Skeletal muscle satellite cell (primary cell): ENCODE measurements at regions not wholly inside any gene's neighbourhood (a gene's known extent, or its start where the extent isn't known, plus 50 kb on each side); places are given as distances from the start of the nearest gene placed in this dataset.

Source experiments
- H3K27me3 ChIP-seq: 2 replicates; pipeline ENCODE4 v1.7.0; 2013; ENCODE audit warnings: low read length; ENCODE audit not compliant: control insufficient read depth, insufficient read depth
- H3K36me3 ChIP-seq: 2 replicates; pipeline ENCODE4 v1.7.0; 2013; ENCODE audit warnings: mild to moderate bottlenecking, control low read depth, low read length; ENCODE audit not compliant: insufficient read depth
- H3K4me1 ChIP-seq: 2 replicates; pipeline ENCODE4 v1.7.0; 2013; ENCODE audit warnings: low read length; ENCODE audit not compliant: control insufficient read depth, insufficient read depth
- H3K4me2 ChIP-seq: 2 replicates; pipeline ENCODE4 v1.7.0; 2013; ENCODE audit warnings: mild to moderate bottlenecking, low read length
- H3K4me3 ChIP-seq: 2 replicates; pipeline ENCODE4 v1.7.0; 2013; ENCODE audit warnings: low read length
- H3K9ac ChIP-seq: 2 replicates; pipeline ENCODE4 v1.7.0; 2013; ENCODE audit warnings: mild to moderate bottlenecking, low read depth, low read length, moderate library complexity
- H3K9me3 ChIP-seq: replicated peaks from 2 replicates; pipeline ENCODE4 v1.7.0; 2013; ENCODE audit warnings: mild to moderate bottlenecking, control low read depth, low read length

DNA sequence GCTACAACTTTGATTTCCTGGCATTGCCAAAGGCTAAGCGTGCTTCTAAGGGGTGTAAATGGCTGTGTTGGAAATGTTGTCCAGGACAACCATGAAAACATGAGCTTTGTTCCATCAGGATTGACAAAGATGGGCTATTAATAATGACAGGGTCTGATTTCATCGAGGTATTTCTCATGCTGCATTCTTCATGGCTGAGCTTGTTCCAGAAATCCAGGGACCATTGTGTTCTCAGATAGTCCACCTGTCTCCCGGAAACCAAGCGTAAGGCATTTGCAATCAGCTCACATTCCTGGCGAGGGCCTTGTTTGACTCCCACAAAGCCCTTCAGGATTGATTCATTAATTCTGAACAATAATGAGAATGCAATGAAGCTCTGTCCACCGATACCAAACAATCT lies 111.3 kb downstream of the CD47 start:
- no peak overlapping the region for H3K9ac ChIP-seq
- H3K36me3 ChIP-seq = no peaks in the 10 kb centered on the region
- no peaks in the 10 kb centered on the region for H3K9me3 ChIP-seq
- H3K4me1 ChIP-seq = no peaks in the 10 kb centered on the region
- H3K4me3 ChIP-seq = no peak overlapping the region
- peaks cover 13% of the 10 kb centered on the region for H3K27me3 ChIP-seq
- H3K4me2 ChIP-seq = no peak overlapping the region

- Histone ChIP-seq H3K9me3 (no peaks in the 10 kb centered on the region), H3K4me3 (no peak overlapping the region), H3K4me1 (no peaks in the 10 kb centered on the region), H3K9ac (no peak overlapping the region), H3K4me2 (no peak overlapping the region), H3K36me3 (no peaks in the 10 kb centered on the region), H3K27me3 (peaks cover 13% of the 10 kb centered on the region)
Observed at GRCh38 chr3:107978131-107979055, 112.4 kb downstream of the CD47 start.

DNA sequence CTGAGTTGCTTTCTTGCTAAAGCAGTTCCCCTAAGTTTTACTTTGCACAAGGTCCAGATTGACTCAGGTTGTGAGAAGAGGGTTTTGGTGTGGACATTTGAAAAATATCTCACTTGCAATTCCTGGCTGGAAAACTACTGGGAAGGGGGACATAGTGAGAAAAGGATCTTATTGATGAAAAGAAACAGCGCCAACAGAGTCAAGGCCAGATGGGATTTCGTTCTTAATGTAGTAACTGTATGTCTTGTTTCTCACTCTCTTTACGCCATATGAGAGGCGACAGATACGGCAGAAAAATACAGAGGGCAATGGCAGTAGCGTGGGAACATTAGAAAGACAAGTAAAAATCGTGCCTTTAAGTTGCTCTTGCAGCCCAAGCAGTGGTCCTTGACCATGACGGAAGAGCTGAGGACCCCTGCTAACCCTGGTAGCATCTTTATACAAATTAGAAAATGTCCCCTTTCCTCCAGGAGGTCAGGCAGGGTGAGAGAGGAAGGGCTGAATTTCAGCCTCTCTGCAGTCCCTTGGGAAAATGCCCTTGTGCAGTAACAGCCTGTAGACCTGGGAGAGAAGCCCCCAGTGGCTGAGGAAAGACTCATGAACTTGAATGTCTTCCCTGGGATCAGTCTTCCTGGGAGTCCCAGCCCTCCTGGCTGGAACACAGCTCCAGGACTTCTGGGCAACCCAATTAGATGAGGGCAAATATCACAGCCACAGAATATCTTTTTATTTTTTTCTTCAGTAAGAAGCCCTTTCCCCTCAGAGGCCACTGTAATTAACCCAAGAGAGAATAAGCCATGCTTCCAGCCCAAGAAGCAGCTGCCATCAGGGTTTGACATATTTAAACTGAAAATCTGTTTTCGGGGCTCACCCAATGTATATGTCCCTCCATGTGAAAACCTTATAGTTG lies 113.4 kb downstream of the CD47 start:
- Histone ChIP-seq H3K4me3 (no peak overlapping the region), H3K27me3 (peaks cover 13% of the 10 kb centered on the region), H3K9ac (no peak overlapping the region), H3K36me3 (no peaks in the 10 kb centered on the region), H3K9me3 (no peaks in the 10 kb centered on the region), H3K4me1 (no peaks in the 10 kb centered on the region), H3K4me2 (no peak overlapping the region)

- H3K27me3 ChIP-seq = peaks cover 13% of the 10 kb centered on the region
- H3K36me3 ChIP-seq = no peaks in the 10 kb centered on the region
- no peaks in the 10 kb centered on the region for H3K9me3 ChIP-seq
- no peak overlapping the region for H3K4me2 ChIP-seq
- H3K4me3 ChIP-seq = no peak overlapping the region
- no peak overlapping the region for H3K9ac ChIP-seq
- H3K4me1 ChIP-seq = no peaks in the 10 kb centered on the region
Observed at GRCh38 chr3:107976202-107976800, 114.5 kb downstream of the CD47 start.

DNA sequence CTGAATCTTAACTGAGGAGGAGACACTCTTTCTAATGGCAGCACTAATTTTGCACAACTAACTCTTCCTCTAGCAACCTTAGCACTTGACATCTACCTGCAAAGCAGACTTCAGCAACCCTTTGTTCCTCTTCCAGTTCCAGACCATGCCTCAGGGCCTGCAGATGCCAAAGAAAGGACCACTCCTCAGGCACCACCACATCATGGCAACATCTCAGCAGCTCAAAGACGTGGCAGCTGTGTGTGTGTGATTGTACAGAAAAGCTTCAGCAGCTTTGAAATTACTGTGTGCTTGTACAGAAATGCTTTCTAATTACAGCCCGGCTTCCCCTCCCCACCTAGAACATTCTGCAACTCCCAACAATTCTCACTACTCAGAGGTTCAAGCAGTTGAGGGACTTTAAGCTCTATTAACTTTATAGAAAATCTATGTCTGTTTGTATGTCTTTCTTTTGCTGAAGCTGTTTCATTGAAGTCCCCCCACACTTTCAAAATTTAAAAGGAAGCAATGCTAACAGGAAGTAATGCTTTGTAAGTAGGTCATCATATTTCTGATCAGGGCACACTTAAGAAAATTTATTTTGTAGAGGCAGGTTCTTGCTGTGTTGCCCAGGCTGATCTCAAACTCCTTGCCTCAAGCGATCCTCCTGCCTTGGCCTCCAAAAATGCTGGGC lies 115.2 kb downstream of the CD47 start:
- Histone ChIP-seq H3K4me3 (no peak overlapping the region), H3K4me1 (no peaks in the 10 kb centered on the region), H3K9ac (no peak overlapping the region), H3K27me3 (peaks cover 13% of the 10 kb centered on the region), H3K36me3 (no peaks in the 10 kb centered on the region), H3K4me2 (no peak overlapping the region), H3K9me3 (no peaks in the 10 kb centered on the region)

DNA sequence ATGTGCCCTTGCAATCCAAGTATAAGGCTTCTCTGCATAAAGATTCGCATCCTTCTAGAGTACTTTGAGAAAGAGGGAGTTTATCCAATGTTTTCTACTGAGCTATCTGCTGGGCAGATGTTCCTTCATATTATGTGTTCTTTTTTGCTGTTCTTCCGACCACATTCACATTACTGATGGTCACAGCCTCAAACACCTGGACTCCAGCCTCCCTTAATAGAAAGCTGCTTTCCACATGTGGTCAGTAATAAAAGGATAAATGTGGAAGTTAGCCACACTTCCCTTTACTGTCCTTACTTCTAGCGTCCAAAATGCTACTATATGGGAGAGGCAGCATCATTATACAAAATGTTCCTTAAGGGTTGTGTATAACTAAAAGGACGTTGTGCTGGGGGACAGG lies 116.9 kb downstream of the CD47 start:
- H3K4me1 ChIP-seq = peaks cover 11% of the 10 kb centered on the region
- no peak overlapping the region for H3K4me3 ChIP-seq
- H3K9me3 ChIP-seq = no peaks in the 10 kb centered on the region
- H3K27me3 ChIP-seq = peaks cover 13% of the 10 kb centered on the region
- no peak overlapping the region for H3K9ac ChIP-seq
- H3K36me3 ChIP-seq = no peaks in the 10 kb centered on the region
- H3K4me2 ChIP-seq = no peak overlapping the region

DNA sequence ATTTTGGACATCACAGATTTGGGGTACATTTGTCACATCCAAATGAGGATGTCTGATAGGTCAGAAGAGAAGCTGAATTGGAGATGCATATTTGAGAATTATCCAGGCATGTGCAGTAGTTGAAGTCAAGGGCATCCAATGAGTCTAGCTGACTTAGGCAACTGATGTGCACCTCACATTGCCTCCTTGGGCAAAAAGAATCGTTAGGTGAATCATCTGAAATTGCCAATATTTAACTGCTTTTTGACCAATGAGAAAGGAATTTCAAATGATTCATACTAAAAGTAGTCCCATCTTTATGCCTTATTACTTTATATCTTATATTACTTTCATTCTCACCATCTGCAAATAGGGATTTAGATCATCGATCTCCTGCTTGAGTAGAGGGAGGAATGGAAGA lies 117.7 kb downstream of the CD47 start:
- Histone ChIP-seq H3K4me2 (no peak overlapping the region), H3K4me3 (no peak overlapping the region), H3K27me3 (peaks cover 8% of the 10 kb centered on the region), H3K4me1 (peaks cover 11% of the 10 kb centered on the region), H3K9ac (no peak overlapping the region), H3K36me3 (no peaks in the 10 kb centered on the region), H3K9me3 (no peaks in the 10 kb centered on the region)

DNA sequence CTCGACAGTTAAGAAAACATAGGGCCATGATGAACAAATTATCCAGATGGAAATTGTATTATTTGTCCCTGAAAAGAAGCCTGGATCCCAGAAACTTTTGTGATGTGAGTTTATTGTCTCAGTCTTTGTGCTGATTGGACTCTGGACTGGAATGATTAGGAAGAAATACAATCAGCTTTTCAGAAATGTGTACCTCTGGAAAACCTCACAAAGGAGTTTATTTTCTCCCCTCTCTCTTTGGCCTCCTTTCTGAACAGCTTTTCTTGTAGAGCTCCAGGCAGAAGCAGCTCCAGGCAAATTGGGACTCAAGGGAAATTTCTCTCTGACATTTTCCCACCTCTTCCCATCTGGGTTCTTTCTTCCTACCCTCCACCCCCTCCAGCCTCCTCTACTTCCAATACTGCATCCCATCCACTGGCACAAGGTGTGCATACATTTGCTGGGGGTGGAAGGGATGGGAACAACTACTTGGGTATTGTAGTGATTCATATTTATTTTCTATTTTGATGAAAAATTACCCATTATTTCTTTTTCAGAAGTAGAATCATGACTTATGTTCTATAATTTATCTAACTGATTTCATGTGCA lies 119.7 kb downstream of the CD47 start:
- Histone ChIP-seq H3K36me3 (no peaks in the 10 kb centered on the region), H3K4me1 (peaks cover 11% of the 10 kb centered on the region), H3K9me3 (no peaks in the 10 kb centered on the region), H3K4me2 (no peak overlapping the region), H3K9ac (no peak overlapping the region), H3K27me3 (no peaks in the 10 kb centered on the region), H3K4me3 (no peak overlapping the region)

DNA sequence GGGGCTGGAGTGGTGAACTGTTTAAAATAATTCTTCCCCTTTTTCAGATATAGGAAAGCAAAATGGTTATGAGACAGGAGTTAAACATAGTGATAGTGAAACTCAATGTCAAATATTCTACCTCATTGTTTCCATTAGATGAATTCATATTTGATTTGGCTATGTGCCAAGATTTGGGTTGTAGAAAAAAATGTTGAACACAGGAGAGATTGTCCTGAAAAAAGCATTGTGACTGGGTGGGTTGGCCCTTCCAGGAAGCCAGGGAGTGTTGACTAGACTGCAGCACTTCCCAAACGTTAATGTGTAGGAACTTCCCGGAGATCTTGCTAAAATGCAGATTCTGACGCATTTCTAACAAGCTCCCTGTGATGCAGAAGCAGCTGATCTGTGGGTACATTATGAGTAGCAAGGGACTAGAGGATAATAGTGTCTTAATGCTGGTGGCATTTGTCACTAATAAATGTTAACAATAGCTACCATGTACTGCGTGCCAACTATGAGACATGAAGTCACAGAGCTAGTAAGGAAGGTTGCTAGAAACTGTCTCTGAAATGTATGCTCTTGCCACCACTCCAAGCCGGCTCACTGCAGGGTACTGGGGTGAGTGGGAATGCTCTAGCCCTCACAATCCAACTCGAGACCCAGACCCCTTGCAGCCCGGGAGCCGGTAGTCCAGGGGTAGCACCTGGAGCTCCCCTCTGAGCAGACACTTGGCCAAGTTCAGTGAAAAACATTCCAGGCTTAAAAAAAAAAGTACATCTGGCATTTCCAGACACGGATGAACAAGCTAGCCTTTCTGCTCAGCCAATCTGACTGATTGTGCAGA lies 120.6 kb downstream of the CD47 start:
- peaks cover 11% of the 10 kb centered on the region for H3K4me1 ChIP-seq

GRCh38 chr3:107969525-107969924 lies 121.3 kb downstream of the CD47 start:
- peaks cover 11% of the 10 kb centered on the region for H3K4me1 ChIP-seq
- H3K9me3 ChIP-seq = no peaks in the 10 kb centered on the region
- no peak overlapping the region for H3K9ac ChIP-seq
- no peak overlapping the region for H3K4me3 ChIP-seq
- no peak overlapping the region for H3K4me2 ChIP-seq
- no peaks in the 10 kb centered on the region for H3K27me3 ChIP-seq
- H3K36me3 ChIP-seq = no peaks in the 10 kb centered on the region

More for the DNA sequence above, 120.6 kb downstream of the CD47 start:
- H3K9ac ChIP-seq = no peak overlapping the region
- H3K9me3 ChIP-seq = no peaks in the 10 kb centered on the region
- H3K36me3 ChIP-seq = no peaks in the 10 kb centered on the region
- H3K4me2 ChIP-seq = no peak overlapping the region
- no peaks in the 10 kb centered on the region for H3K27me3 ChIP-seq
- H3K4me3 ChIP-seq = no peak overlapping the region
